HL-60 (cell line): ENCODE measurements at regions not wholly inside any gene's neighbourhood (a gene's known extent, or its start where the extent isn't known, plus 50 kb on each side); places are given as distances from the start of the nearest gene placed in this dataset.

Source experiments
- DNase-seq, 2 experiments: peaks; one replicate each; pipeline ENCODE4 v3.0.0-alpha.2; 2010 to 2020; ENCODE audit warnings: low read depth in 1 of 2, low spot score in 1 of 2
- H3K27ac ChIP-seq: fragments of 250-450 bp; sonication (Bioruptor Pico); replicated peaks from 2 replicates; pipeline ENCODE4 v1.5.1; 2020; ENCODE audit warnings: mild to moderate bottlenecking, moderate library complexity
- H3K27me3 ChIP-seq: fragments of 250-450 bp; sonication (Bioruptor Pico); 2 replicates; pipeline ENCODE4 v1.5.1; 2021; ENCODE audit warnings: mild to moderate bottlenecking, moderate library complexity; ENCODE audit not compliant: insufficient read depth, poor library complexity, severe bottlenecking
- H3K4me3 ChIP-seq: replicated peaks from 2 replicates; pipeline ENCODE4 v1.5.1; 2011; ENCODE audit warnings: mild to moderate bottlenecking, control low read depth, low read length; ENCODE audit not compliant: insufficient read depth
- GABPA ChIP-seq: IDR thresholded peaks from 2 replicates; pipeline ENCODE4 v1.6.1; 2012; ENCODE audit warnings: low read depth
- POLR2AphosphoS5 ChIP-seq: IDR thresholded peaks from 2 replicates; pipeline ENCODE4 v1.6.1; 2012; ENCODE audit warnings: low read depth
- SPI1 ChIP-seq: IDR thresholded peaks from 2 replicates; pipeline ENCODE4 v1.6.1; 2012; ENCODE audit warnings: low read depth, mild to moderate bottlenecking, borderline replicate concordance
- TF ChIP-seq, protein P1 (sequence below): IDR thresholded peaks from one replicate; pipeline ENCODE4 v1.5.1; 2011; ENCODE audit warnings: low read length, control low read depth, inconsistent platforms; ENCODE audit not compliant: insufficient read depth
- TF ChIP-seq, protein P2 (sequence below): IDR thresholded peaks from 2 replicates; pipeline ENCODE4 v1.6.1; 2012; ENCODE audit warnings: low read depth; ENCODE audit not compliant: insufficient replicate concordance

GRCh38 chr4:11483046-11483445, 54.4 kb upstream of the HS3ST1 start:
- TF ChIP-seq, protein P1, sequence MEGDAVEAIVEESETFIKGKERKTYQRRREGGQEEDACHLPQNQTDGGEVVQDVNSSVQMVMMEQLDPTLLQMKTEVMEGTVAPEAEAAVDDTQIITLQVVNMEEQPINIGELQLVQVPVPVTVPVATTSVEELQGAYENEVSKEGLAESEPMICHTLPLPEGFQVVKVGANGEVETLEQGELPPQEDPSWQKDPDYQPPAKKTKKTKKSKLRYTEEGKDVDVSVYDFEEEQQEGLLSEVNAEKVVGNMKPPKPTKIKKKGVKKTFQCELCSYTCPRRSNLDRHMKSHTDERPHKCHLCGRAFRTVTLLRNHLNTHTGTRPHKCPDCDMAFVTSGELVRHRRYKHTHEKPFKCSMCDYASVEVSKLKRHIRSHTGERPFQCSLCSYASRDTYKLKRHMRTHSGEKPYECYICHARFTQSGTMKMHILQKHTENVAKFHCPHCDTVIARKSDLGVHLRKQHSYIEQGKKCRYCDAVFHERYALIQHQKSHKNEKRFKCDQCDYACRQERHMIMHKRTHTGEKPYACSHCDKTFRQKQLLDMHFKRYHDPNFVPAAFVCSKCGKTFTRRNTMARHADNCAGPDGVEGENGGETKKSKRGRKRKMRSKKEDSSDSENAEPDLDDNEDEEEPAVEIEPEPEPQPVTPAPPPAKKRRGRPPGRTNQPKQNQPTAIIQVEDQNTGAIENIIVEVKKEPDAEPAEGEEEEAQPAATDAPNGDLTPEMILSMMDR, result no peak
- TF ChIP-seq POLR2AphosphoS5 (no peak), SPI1 (no peak), GABPA (no peak)
- TF ChIP-seq, protein P2, sequence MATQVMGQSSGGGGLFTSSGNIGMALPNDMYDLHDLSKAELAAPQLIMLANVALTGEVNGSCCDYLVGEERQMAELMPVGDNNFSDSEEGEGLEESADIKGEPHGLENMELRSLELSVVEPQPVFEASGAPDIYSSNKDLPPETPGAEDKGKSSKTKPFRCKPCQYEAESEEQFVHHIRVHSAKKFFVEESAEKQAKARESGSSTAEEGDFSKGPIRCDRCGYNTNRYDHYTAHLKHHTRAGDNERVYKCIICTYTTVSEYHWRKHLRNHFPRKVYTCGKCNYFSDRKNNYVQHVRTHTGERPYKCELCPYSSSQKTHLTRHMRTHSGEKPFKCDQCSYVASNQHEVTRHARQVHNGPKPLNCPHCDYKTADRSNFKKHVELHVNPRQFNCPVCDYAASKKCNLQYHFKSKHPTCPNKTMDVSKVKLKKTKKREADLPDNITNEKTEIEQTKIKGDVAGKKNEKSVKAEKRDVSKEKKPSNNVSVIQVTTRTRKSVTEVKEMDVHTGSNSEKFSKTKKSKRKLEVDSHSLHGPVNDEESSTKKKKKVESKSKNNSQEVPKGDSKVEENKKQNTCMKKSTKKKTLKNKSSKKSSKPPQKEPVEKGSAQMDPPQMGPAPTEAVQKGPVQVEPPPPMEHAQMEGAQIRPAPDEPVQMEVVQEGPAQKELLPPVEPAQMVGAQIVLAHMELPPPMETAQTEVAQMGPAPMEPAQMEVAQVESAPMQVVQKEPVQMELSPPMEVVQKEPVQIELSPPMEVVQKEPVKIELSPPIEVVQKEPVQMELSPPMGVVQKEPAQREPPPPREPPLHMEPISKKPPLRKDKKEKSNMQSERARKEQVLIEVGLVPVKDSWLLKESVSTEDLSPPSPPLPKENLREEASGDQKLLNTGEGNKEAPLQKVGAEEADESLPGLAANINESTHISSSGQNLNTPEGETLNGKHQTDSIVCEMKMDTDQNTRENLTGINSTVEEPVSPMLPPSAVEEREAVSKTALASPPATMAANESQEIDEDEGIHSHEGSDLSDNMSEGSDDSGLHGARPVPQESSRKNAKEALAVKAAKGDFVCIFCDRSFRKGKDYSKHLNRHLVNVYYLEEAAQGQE, result no peak
- DNase-seq, result peak in 1 of 2 experiments; percentile 15
- H3K27ac ChIP-seq, result no peak overlapping the region
- H3K4me3 ChIP-seq, result no peak overlapping the region
- H3K27me3 ChIP-seq, result no peaks in the 10 kb centered on the region

DNA sequence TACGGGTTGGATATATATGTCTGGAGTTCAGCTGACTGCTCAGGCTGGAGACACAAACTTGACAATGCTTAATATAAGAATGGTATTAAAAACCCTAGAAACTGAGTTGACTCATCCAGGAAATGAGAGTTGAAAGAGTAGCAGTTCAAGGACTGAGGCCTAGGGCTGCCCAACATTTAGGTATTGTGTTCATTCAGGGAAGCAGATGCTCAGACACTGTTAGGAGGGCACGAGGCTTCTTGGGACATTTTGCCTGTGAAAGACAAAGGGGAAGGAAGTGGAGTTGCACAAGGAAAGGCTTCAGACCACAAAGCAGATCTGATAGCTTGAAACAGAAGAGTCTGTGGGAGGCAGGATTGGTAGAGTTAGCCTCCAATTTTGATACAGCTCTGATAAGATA, 52.0 kb upstream of the HS3ST1 start:
- Histone ChIP-seq H3K27ac (peak overlapping the region; percentile 67), H3K27me3 (no peaks in the 10 kb centered on the region), H3K4me3 (no peak overlapping the region)
- DNase-seq, result peak; percentile 96 to 97
- TF ChIP-seq GABPA (peak; percentile 39; the same call in 1 of the 2 replicates), SPI1 (peak; percentile 92), POLR2AphosphoS5 (peak; percentile 97)
- TF ChIP-seq, protein P1, result no peak
- TF ChIP-seq, protein P2, result no peak
